ENCODE measurements at regions not wholly inside any gene's neighbourhood (a gene's known extent, or its start where the extent isn't known, plus 50 kb on each side); places are given as distances from the start of the nearest gene placed in this dataset.

- Mint-ChIP-seq H3K27ac (no peak overlapping the region), H3K36me3 (ENCODE audit: low read depth) (no peaks in the 10 kb centered on the region), H3K4me3 (no peak overlapping the region), H3K27me3 (ENCODE audit: low read depth) (no peaks in the 10 kb centered on the region), H3K4me1 (ENCODE audit: low read depth) (no peaks in the 10 kb centered on the region), H3K9me3 (peaks cover 5% of the 10 kb centered on the region)
- CTCF ChIA-PET = interaction anchor here (0.6 kb wide), 1 partner anchor 844 kb away, joined by 5 read pairs; no protein-coding TSS in a partner anchor
- intact Hi-C loops (cut with micrococcal nuclease) = no loop called here
- DNase-seq = no peak
Observed at GRCh38 chr18:69172046-69172445, 228.6 kb upstream of the DOK6 start.

DNA sequence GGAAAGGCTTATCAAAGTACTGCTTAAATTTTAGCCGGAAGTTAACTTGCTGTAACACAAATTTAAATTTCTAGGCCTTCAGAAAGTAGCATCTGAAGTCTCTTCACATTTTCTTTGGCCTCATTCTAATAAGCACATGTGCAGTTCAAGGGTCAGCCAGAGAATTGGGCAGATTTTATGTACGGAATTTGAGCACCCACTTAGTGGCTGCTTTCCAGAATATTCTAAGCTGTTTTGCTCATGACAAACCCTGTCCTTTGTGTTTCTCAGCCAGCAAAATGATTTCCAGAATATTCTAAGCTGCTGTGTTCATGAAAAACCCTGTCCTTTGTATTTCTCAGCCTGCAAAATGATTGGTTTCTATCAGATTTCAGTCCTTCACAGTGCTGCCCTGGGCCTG lies 225.0 kb upstream of the DOK6 start:
- Mint-ChIP-seq H3K4me1 (ENCODE audit: low read depth) (no peaks in the 10 kb centered on the region), H3K4me3 (no peak overlapping the region), H3K9me3 (peaks cover 8% of the 10 kb centered on the region), H3K27ac (no peak overlapping the region), H3K27me3 (ENCODE audit: low read depth) (no peaks in the 10 kb centered on the region), H3K36me3 (ENCODE audit: low read depth) (no peaks in the 10 kb centered on the region)
- intact Hi-C loops (cut with micrococcal nuclease) = no loop called here
- CTCF ChIA-PET = no interaction called here
- DNase-seq = no peak

DNA sequence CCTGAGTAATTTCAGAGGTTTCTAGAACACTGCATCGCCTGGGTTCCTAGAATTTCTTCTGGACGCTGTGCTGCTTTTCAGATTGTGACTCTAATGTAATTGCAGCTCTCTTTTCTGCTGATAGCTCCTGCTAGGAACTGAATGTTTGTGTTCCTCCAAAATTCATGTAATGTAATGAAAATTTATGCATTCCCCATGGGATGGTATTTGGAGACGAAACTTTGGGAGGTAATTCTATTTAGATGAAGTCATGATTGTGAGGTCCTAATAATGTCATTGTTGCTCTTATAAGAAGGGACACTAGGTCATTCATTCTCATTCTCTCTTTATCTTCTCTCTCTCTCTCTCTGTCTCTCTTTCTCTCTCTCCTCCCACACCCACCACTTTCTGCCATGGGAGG lies 223.9 kb upstream of the DOK6 start:
- Mint-ChIP-seq H3K27ac (no peak overlapping the region), H3K4me1 (ENCODE audit: low read depth) (no peaks in the 10 kb centered on the region), H3K4me3 (no peak overlapping the region), H3K36me3 (ENCODE audit: low read depth) (no peaks in the 10 kb centered on the region), H3K9me3 (peaks cover 8% of the 10 kb centered on the region), H3K27me3 (ENCODE audit: low read depth) (no peaks in the 10 kb centered on the region)
- intact Hi-C loops (cut with micrococcal nuclease) = no loop called here
- CTCF ChIA-PET = no interaction called here
- DNase-seq = no peak

DNA sequence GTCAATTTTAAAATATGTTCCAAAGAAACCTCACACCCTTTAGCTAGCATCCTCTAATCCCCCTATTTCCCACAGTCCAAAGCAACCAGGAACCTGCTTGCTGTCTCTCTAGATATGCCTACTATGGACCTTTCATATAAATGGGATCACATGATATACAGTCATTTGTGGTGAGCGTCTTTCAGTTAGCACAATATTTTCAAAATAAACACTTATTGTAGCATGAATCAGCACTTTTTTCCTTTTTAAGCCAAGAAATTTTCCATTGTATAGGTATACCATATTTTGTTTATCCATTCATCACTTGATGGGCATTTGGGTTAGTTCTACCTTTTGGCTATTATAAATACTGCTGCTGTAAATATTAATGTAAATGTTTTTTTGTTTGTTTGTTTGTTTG lies 223.0 kb upstream of the DOK6 start:
- H3K4me3 Mint-ChIP-seq = no peak overlapping the region
- H3K9me3 Mint-ChIP-seq = peaks cover 2% of the 10 kb centered on the region
- no peak overlapping the region for H3K27ac Mint-ChIP-seq
- intact Hi-C loops (cut with micrococcal nuclease) = no loop called here
- no peak for DNase-seq
- CTCF ChIA-PET = no interaction called here
- H3K36me3 Mint-ChIP-seq (ENCODE audit: low read depth) = no peaks in the 10 kb centered on the region
- H3K4me1 Mint-ChIP-seq (ENCODE audit: low read depth) = no peaks in the 10 kb centered on the region
- no peaks in the 10 kb centered on the region for H3K27me3 Mint-ChIP-seq (ENCODE audit: low read depth)

GRCh38 chr18:69186162-69186561 lies 214.5 kb upstream of the DOK6 start:
- intact Hi-C loops (cut with micrococcal nuclease) = no loop called here
- DNase-seq = no peak

DNA sequence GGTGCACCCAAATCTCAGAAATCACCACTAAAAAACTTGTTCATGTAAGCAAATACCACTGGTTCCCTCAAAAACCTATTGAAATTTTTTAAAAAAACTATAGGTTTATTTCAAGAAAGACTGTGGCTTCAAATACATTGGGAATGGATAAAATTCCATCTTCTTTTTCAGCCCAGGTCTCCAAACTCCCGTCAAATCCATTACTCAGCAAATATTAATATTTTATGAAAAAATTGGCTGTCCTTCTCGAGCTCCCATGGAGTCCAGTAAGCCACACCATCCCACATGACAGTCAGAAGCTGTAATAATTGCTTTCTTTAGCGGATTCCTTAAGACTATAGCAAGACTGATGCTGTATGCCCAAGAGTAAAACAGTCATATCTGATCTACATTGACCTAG lies 204.4 kb upstream of the DOK6 start:
- no peak for DNase-seq
- H3K9me3 Mint-ChIP-seq = no peaks in the 10 kb centered on the region
- CTCF ChIA-PET = no interaction called here
- no peaks in the 10 kb centered on the region for H3K27me3 Mint-ChIP-seq (ENCODE audit: low read depth)
- H3K4me1 Mint-ChIP-seq (ENCODE audit: low read depth) = no peaks in the 10 kb centered on the region
- H3K27ac Mint-ChIP-seq = no peak overlapping the region
- no peaks in the 10 kb centered on the region for H3K36me3 Mint-ChIP-seq (ENCODE audit: low read depth)
- intact Hi-C loops (cut with micrococcal nuclease) = no loop called here
- H3K4me3 Mint-ChIP-seq = no peak overlapping the region

More at GRCh38 chr18:69186162-69186561, 214.5 kb upstream of the DOK6 start:
- peaks cover 2% of the 10 kb centered on the region for H3K27me3 Mint-ChIP-seq (ENCODE audit: low read depth)
- H3K9me3 Mint-ChIP-seq = no peaks in the 10 kb centered on the region
- no peak overlapping the region for H3K27ac Mint-ChIP-seq
- CTCF ChIA-PET = no interaction called here
- H3K36me3 Mint-ChIP-seq (ENCODE audit: low read depth) = no peaks in the 10 kb centered on the region
- no peak overlapping the region for H3K4me3 Mint-ChIP-seq
- no peaks in the 10 kb centered on the region for H3K4me1 Mint-ChIP-seq (ENCODE audit: low read depth)

- intact Hi-C loops (cut with micrococcal nuclease) = no loop called here
- H3K4me3 Mint-ChIP-seq = no peak overlapping the region
- no peak for DNase-seq
- no peaks in the 10 kb centered on the region for H3K27me3 Mint-ChIP-seq (ENCODE audit: low read depth)
- no peaks in the 10 kb centered on the region for H3K36me3 Mint-ChIP-seq (ENCODE audit: low read depth)
- H3K4me1 Mint-ChIP-seq (ENCODE audit: low read depth) = no peaks in the 10 kb centered on the region
- H3K9me3 Mint-ChIP-seq = no peaks in the 10 kb centered on the region
- CTCF ChIA-PET = no interaction called here
- no peak overlapping the region for H3K27ac Mint-ChIP-seq
Observed at GRCh38 chr18:69205925-69206324, 194.8 kb upstream of the DOK6 start.

- DNase-seq = no peak
- H3K4me1 Mint-ChIP-seq (ENCODE audit: low read depth) = no peaks in the 10 kb centered on the region
Observed at GRCh38 chr18:69208545-69208944, 192.1 kb upstream of the DOK6 start.

GRCh38 chr18:69209761-69210160 lies 190.9 kb upstream of the DOK6 start:
- Mint-ChIP-seq H3K4me1 (ENCODE audit: low read depth) (no peaks in the 10 kb centered on the region), H3K9me3 (no peaks in the 10 kb centered on the region), H3K4me3 (no peak overlapping the region), H3K36me3 (ENCODE audit: low read depth) (no peaks in the 10 kb centered on the region), H3K27me3 (ENCODE audit: low read depth) (no peaks in the 10 kb centered on the region), H3K27ac (no peak overlapping the region)
- CTCF ChIA-PET = no interaction called here
- intact Hi-C loops (cut with micrococcal nuclease) = no loop called here
- DNase-seq = no peak

More at GRCh38 chr18:69208545-69208944, 192.1 kb upstream of the DOK6 start:
- CTCF ChIA-PET = no interaction called here
- no peak overlapping the region for H3K4me3 Mint-ChIP-seq
- no peaks in the 10 kb centered on the region for H3K36me3 Mint-ChIP-seq (ENCODE audit: low read depth)
- H3K27ac Mint-ChIP-seq = no peak overlapping the region
- no peaks in the 10 kb centered on the region for H3K9me3 Mint-ChIP-seq
- intact Hi-C loops (cut with micrococcal nuclease) = no loop called here
- no peaks in the 10 kb centered on the region for H3K27me3 Mint-ChIP-seq (ENCODE audit: low read depth)

DNA sequence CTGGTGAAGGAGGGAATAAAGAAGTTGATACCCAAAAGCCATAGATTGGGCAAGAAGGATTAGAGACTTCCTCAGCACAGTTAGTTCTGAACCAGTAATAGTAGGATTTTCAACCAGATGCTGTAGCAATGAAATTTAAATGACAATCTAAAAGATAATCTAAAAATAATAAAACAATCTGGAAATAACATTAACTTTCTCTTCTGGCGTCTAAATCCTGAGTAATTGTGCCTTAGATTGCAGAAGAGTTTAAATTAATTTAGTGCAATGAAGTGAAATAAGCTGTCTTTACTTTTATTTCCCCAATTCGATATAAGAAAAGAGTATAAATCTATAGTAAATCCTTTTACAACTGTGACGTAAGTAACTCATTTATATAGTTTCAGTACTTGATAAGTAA lies 186.8 kb upstream of the DOK6 start:
- no peaks in the 10 kb centered on the region for H3K27me3 Mint-ChIP-seq (ENCODE audit: low read depth)
- CTCF ChIA-PET = no interaction called here

GRCh38 chr18:69215161-69215560 lies 185.5 kb upstream of the DOK6 start:
- DNase-seq = no peak
- no peaks in the 10 kb centered on the region for H3K27me3 Mint-ChIP-seq (ENCODE audit: low read depth)
- H3K9me3 Mint-ChIP-seq = no peaks in the 10 kb centered on the region
- no peak overlapping the region for H3K27ac Mint-ChIP-seq
- H3K4me3 Mint-ChIP-seq = no peak overlapping the region
- H3K4me1 Mint-ChIP-seq (ENCODE audit: low read depth) = no peaks in the 10 kb centered on the region
- CTCF ChIA-PET = interaction anchor here (0.8 kb wide), 1 partner anchor 870 kb away, joined by 3 read pairs; no protein-coding TSS in a partner anchor
- intact Hi-C loops (cut with micrococcal nuclease) = no loop called here
- H3K36me3 Mint-ChIP-seq (ENCODE audit: low read depth) = no peaks in the 10 kb centered on the region

More for the DNA sequence above, 186.8 kb upstream of the DOK6 start:
- intact Hi-C loops (cut with micrococcal nuclease) = no loop called here
- no peak overlapping the region for H3K27ac Mint-ChIP-seq
- H3K4me3 Mint-ChIP-seq = no peak overlapping the region
- DNase-seq = no peak
- H3K36me3 Mint-ChIP-seq (ENCODE audit: low read depth) = no peaks in the 10 kb centered on the region
- H3K9me3 Mint-ChIP-seq = no peaks in the 10 kb centered on the region
- H3K4me1 Mint-ChIP-seq (ENCODE audit: low read depth) = no peaks in the 10 kb centered on the region

- CTCF ChIA-PET = no interaction called here
- no peaks in the 10 kb centered on the region for H3K27me3 Mint-ChIP-seq (ENCODE audit: low read depth)
- H3K36me3 Mint-ChIP-seq (ENCODE audit: low read depth) = no peaks in the 10 kb centered on the region
- H3K9me3 Mint-ChIP-seq = no peaks in the 10 kb centered on the region
- H3K27ac Mint-ChIP-seq = no peak overlapping the region
- intact Hi-C loops (cut with micrococcal nuclease) = no loop called here
- no peaks in the 10 kb centered on the region for H3K4me1 Mint-ChIP-seq (ENCODE audit: low read depth)
- no peak overlapping the region for H3K4me3 Mint-ChIP-seq
- DNase-seq = no peak
Observed at GRCh38 chr18:69216321-69216720, 184.4 kb upstream of the DOK6 start.

- no peaks in the 10 kb centered on the region for H3K27me3 Mint-ChIP-seq (ENCODE audit: low read depth)
- no peak overlapping the region for H3K27ac Mint-ChIP-seq
- H3K4me3 Mint-ChIP-seq = no peak overlapping the region
- CTCF ChIA-PET = no interaction called here
- no peaks in the 10 kb centered on the region for H3K9me3 Mint-ChIP-seq
- no peaks in the 10 kb centered on the region for H3K36me3 Mint-ChIP-seq (ENCODE audit: low read depth)
- no peak for DNase-seq
- intact Hi-C loops (cut with micrococcal nuclease) = no loop called here
- no peaks in the 10 kb centered on the region for H3K4me1 Mint-ChIP-seq (ENCODE audit: low read depth)
Observed at GRCh38 chr18:69217196-69218000, 183.3 kb upstream of the DOK6 start.
